Ishikawa (cell line): ENCODE measurements at regions not wholly inside any gene's neighbourhood (a gene's known extent, or its start where the extent isn't known, plus 50 kb on each side); places are given as distances from the start of the nearest gene placed in this dataset.

ENCODE experiments used
- EGR1 ChIP-seq: IDR thresholded peaks from 2 replicates; pipeline ENCODE4 v1.6.1; 2012
- EP300 ChIP-seq: IDR thresholded peaks from 2 replicates; pipeline ENCODE4 v1.6.1; 2012; ENCODE audit warnings: borderline replicate concordance
- FOXM1 ChIP-seq: IDR thresholded peaks from 2 replicates; pipeline ENCODE4 v1.6.1; 2012; ENCODE audit warnings: low read depth, borderline replicate concordance
- RAD21 ChIP-seq: IDR thresholded peaks from 2 replicates; pipeline ENCODE4 v1.6.1; 2012; ENCODE audit warnings: low read depth
- TEAD4 ChIP-seq: IDR thresholded peaks from 2 replicates; pipeline ENCODE4 v1.6.1; 2012
- YY1 ChIP-seq: IDR thresholded peaks from 2 replicates; pipeline ENCODE4 v1.6.1; 2012; ENCODE audit warnings: low read depth
- ZBTB7A ChIP-seq: IDR thresholded peaks from 2 replicates; pipeline ENCODE4 v1.6.1; 2012; ENCODE audit warnings: low read depth
- TF ChIP-seq, protein P1 (sequence below): IDR thresholded peaks from 2 replicates; pipeline ENCODE4 v1.6.1; 2012; ENCODE audit warnings: low read depth, mild to moderate bottlenecking
- TF ChIP-seq, protein P2 (sequence below): IDR thresholded peaks from 2 replicates; pipeline ENCODE4 v1.6.1; 2012

DNA sequence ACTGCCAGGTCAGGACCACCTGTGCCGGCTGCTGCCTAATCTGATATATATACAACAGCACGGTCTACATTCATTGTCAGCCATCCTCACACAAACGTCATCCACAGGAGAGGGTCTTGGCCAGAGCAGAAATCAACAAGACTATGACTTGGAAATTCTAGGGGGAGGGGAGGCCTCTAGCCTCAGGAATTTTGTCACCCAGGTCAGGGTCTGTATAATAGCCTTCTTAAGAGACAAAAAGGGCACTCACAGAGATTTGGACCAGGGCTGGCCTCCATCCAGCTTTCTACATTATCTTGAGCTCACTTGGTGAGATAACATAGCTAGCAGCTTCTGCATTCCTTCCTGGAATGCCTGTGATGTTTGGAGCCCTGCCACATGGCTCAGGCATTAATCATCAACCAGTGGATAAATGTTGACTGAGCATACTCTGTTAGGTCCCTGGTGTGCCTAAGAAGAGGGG is 50.4 kb upstream of the CTIF start:
- TF ChIP-seq TEAD4 (peak; percentile 98), YY1 (no peak), FOXM1 (no peak), RAD21 (no peak), EGR1 (no peak), EP300 (peak; percentile 63), ZBTB7A (no peak)
- TF ChIP-seq, protein P1, sequence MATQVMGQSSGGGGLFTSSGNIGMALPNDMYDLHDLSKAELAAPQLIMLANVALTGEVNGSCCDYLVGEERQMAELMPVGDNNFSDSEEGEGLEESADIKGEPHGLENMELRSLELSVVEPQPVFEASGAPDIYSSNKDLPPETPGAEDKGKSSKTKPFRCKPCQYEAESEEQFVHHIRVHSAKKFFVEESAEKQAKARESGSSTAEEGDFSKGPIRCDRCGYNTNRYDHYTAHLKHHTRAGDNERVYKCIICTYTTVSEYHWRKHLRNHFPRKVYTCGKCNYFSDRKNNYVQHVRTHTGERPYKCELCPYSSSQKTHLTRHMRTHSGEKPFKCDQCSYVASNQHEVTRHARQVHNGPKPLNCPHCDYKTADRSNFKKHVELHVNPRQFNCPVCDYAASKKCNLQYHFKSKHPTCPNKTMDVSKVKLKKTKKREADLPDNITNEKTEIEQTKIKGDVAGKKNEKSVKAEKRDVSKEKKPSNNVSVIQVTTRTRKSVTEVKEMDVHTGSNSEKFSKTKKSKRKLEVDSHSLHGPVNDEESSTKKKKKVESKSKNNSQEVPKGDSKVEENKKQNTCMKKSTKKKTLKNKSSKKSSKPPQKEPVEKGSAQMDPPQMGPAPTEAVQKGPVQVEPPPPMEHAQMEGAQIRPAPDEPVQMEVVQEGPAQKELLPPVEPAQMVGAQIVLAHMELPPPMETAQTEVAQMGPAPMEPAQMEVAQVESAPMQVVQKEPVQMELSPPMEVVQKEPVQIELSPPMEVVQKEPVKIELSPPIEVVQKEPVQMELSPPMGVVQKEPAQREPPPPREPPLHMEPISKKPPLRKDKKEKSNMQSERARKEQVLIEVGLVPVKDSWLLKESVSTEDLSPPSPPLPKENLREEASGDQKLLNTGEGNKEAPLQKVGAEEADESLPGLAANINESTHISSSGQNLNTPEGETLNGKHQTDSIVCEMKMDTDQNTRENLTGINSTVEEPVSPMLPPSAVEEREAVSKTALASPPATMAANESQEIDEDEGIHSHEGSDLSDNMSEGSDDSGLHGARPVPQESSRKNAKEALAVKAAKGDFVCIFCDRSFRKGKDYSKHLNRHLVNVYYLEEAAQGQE: no peak
- TF ChIP-seq, protein P2, sequence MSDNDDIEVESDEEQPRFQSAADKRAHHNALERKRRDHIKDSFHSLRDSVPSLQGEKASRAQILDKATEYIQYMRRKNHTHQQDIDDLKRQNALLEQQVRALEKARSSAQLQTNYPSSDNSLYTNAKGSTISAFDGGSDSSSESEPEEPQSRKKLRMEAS: no peak; the same call in 1 of the 2 replicates
